ENCODE measurements at regions not wholly inside any gene's neighbourhood (a gene's known extent, or its start where the extent isn't known, plus 50 kb on each side); places are given as distances from the start of the nearest gene placed in this dataset.

DNA sequence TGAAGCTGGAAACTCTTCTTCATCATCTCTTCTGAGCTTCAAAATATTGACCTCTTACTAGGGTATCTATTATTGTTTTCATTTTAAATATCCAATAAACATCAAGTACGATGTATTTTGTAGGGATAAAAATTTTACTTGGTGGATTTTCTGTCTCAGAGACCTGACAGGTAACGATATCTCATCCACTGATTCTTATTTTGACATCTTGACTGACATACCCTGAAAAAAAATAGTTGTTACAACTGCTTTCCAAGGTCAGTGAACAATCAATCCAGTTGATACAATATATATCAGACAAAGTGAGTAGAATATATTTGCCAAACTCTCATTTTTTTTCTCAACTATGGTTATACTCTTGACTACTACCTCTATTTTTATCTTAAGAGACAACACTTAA, 963.7 kb upstream of the CDH2 start:
- no peak for TF ChIP-seq EZH2phosphoT487 (IDR thresholded peaks at IDR 0.05; ENCODE audit: borderline replicate concordance, low read length)
- TF ChIP-seq, protein P1, sequence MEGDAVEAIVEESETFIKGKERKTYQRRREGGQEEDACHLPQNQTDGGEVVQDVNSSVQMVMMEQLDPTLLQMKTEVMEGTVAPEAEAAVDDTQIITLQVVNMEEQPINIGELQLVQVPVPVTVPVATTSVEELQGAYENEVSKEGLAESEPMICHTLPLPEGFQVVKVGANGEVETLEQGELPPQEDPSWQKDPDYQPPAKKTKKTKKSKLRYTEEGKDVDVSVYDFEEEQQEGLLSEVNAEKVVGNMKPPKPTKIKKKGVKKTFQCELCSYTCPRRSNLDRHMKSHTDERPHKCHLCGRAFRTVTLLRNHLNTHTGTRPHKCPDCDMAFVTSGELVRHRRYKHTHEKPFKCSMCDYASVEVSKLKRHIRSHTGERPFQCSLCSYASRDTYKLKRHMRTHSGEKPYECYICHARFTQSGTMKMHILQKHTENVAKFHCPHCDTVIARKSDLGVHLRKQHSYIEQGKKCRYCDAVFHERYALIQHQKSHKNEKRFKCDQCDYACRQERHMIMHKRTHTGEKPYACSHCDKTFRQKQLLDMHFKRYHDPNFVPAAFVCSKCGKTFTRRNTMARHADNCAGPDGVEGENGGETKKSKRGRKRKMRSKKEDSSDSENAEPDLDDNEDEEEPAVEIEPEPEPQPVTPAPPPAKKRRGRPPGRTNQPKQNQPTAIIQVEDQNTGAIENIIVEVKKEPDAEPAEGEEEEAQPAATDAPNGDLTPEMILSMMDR (IDR thresholded peaks at IDR 0.05; ENCODE audit: low read depth, low read length, poor library complexity, severe bottlenecking), result no peak

All from DOHH2 (cell line).